ENCODE measurements at regions not wholly inside any gene's neighbourhood (a gene's known extent, or its start where the extent isn't known, plus 50 kb on each side); places are given as distances from the start of the nearest gene placed in this dataset.

- no peak for DNase-seq (ENCODE audit: insufficient read length)
- no peak for TF ChIP-seq POLR2AphosphoS5 (IDR thresholded peaks at IDR 0.05; ENCODE audit: low read depth, low read length)
- no peak for TF ChIP-seq POLR2A (IDR thresholded peaks at IDR 0.05; ENCODE audit: low read depth, low read length)
- no peak for TF ChIP-seq TAF1 (IDR thresholded peaks at IDR 0.05; ENCODE audit: borderline replicate concordance, low read depth, low read length)
- no peak for FAIRE-seq
These were observed 836.0 kb downstream of the FAM181B start for GRCh38 chr11:81897639-81898038.

- FAIRE-seq: no peak
- DNase-seq (ENCODE audit: insufficient read length): no peak
- TF ChIP-seq TAF1 (IDR thresholded peaks at IDR 0.05; ENCODE audit: borderline replicate concordance, low read depth, low read length) (no peak), POLR2AphosphoS5 (IDR thresholded peaks at IDR 0.05; ENCODE audit: low read depth, low read length) (no peak), POLR2A (IDR thresholded peaks at IDR 0.05; ENCODE audit: low read depth, low read length) (no peak)
These were observed 838.4 kb downstream of the FAM181B start for GRCh38 chr11:81895258-81895657.

- FAIRE-seq (no peak), DNase-seq (ENCODE audit: insufficient read length) (no peak)
- no peak for TF ChIP-seq POLR2AphosphoS5 (IDR thresholded peaks at IDR 0.05; ENCODE audit: low read depth, low read length)
- TF ChIP-seq TAF1 (IDR thresholded peaks at IDR 0.05; ENCODE audit: borderline replicate concordance, low read depth, low read length): no peak
- TF ChIP-seq POLR2A (IDR thresholded peaks at IDR 0.05; ENCODE audit: low read depth, low read length): no peak
These were observed 840.7 kb downstream of the FAM181B start for GRCh38 chr11:81892770-81893635.

- no peak for TF ChIP-seq POLR2AphosphoS5 (IDR thresholded peaks at IDR 0.05; ENCODE audit: low read depth, low read length)
- TF ChIP-seq TAF1 (IDR thresholded peaks at IDR 0.05; ENCODE audit: borderline replicate concordance, low read depth, low read length): no peak
- no peak for TF ChIP-seq POLR2A (IDR thresholded peaks at IDR 0.05; ENCODE audit: low read depth, low read length)
- FAIRE-seq: no peak
These were observed 845.3 kb downstream of the FAM181B start for GRCh38 chr11:81888391-81888790.

GRCh38 chr11:81887671-81888070 is 846.0 kb downstream of the FAM181B start:
- DNase-seq (ENCODE audit: insufficient read length): no peak
- TF ChIP-seq TAF1 (IDR thresholded peaks at IDR 0.05; ENCODE audit: borderline replicate concordance, low read depth, low read length) (no peak), POLR2A (IDR thresholded peaks at IDR 0.05; ENCODE audit: low read depth, low read length) (no peak), POLR2AphosphoS5 (IDR thresholded peaks at IDR 0.05; ENCODE audit: low read depth, low read length) (no peak)
- FAIRE-seq: no peak

More at GRCh38 chr11:81888391-81888790, 845.3 kb downstream of the FAM181B start:
- DNase-seq (ENCODE audit: insufficient read length): no peak

GRCh38 chr11:81886406-81887075 is 847.1 kb downstream of the FAM181B start:
- DNase-seq (ENCODE audit: insufficient read length) (no peak), FAIRE-seq (no peak)
- TF ChIP-seq TAF1 (IDR thresholded peaks at IDR 0.05; ENCODE audit: borderline replicate concordance, low read depth, low read length) (no peak), POLR2AphosphoS5 (IDR thresholded peaks at IDR 0.05; ENCODE audit: low read depth, low read length) (no peak)

- peak; percentile 84 for FAIRE-seq
- TF ChIP-seq POLR2A (IDR thresholded peaks at IDR 0.05; ENCODE audit: low read depth, low read length) (no peak), POLR2AphosphoS5 (IDR thresholded peaks at IDR 0.05; ENCODE audit: low read depth, low read length) (no peak), TAF1 (IDR thresholded peaks at IDR 0.05; ENCODE audit: borderline replicate concordance, low read depth, low read length) (no peak)
- DNase-seq (ENCODE audit: insufficient read length): no peak
These were observed 859.0 kb downstream of the FAM181B start for GRCh38 chr11:81874635-81875034.

- TF ChIP-seq POLR2A (IDR thresholded peaks at IDR 0.05; ENCODE audit: low read depth, low read length) (no peak), POLR2AphosphoS5 (IDR thresholded peaks at IDR 0.05; ENCODE audit: low read depth, low read length) (no peak), TAF1 (IDR thresholded peaks at IDR 0.05; ENCODE audit: borderline replicate concordance, low read depth, low read length) (no peak)
- FAIRE-seq (no peak), DNase-seq (ENCODE audit: insufficient read length) (no peak)
These were observed 862.8 kb downstream of the FAM181B start for GRCh38 chr11:81870815-81871214.

- TF ChIP-seq POLR2AphosphoS5 (IDR thresholded peaks at IDR 0.05; ENCODE audit: low read depth, low read length): no peak
- no peak for TF ChIP-seq POLR2A (IDR thresholded peaks at IDR 0.05; ENCODE audit: low read depth, low read length)
- TF ChIP-seq TAF1 (IDR thresholded peaks at IDR 0.05; ENCODE audit: borderline replicate concordance, low read depth, low read length): no peak
- FAIRE-seq (no peak), DNase-seq (ENCODE audit: insufficient read length) (no peak)
These were observed 863.6 kb downstream of the FAM181B start for GRCh38 chr11:81870066-81870412.

GRCh38 chr11:81869351-81870065 is 864.2 kb downstream of the FAM181B start:
- FAIRE-seq: peak; percentile 100

GRCh38 chr11:81866896-81867295 is 866.8 kb downstream of the FAM181B start:
- FAIRE-seq: no peak
- no peak for TF ChIP-seq POLR2AphosphoS5 (IDR thresholded peaks at IDR 0.05; ENCODE audit: low read depth, low read length)

More at GRCh38 chr11:81869351-81870065, 864.2 kb downstream of the FAM181B start:
- TF ChIP-seq POLR2A (IDR thresholded peaks at IDR 0.05; ENCODE audit: low read depth, low read length) (no peak), POLR2AphosphoS5 (IDR thresholded peaks at IDR 0.05; ENCODE audit: low read depth, low read length) (no peak), TAF1 (IDR thresholded peaks at IDR 0.05; ENCODE audit: borderline replicate concordance, low read depth, low read length) (no peak)
- no peak for DNase-seq (ENCODE audit: insufficient read length)

More at GRCh38 chr11:81866896-81867295, 866.8 kb downstream of the FAM181B start:
- no peak for DNase-seq (ENCODE audit: insufficient read length)

Measured in GM12892 (cell line).